Fibroblast of skin of right biceps (primary cell): ENCODE measurements at regions not wholly inside any gene's neighbourhood (a gene's known extent, or its start where the extent isn't known, plus 50 kb on each side); places are given as distances from the start of the nearest gene placed in this dataset.

Experiments used
- DNase-seq: peaks from one replicate; pipeline ENCODE4 v3.0.0-alpha.2; 2013

DNA sequence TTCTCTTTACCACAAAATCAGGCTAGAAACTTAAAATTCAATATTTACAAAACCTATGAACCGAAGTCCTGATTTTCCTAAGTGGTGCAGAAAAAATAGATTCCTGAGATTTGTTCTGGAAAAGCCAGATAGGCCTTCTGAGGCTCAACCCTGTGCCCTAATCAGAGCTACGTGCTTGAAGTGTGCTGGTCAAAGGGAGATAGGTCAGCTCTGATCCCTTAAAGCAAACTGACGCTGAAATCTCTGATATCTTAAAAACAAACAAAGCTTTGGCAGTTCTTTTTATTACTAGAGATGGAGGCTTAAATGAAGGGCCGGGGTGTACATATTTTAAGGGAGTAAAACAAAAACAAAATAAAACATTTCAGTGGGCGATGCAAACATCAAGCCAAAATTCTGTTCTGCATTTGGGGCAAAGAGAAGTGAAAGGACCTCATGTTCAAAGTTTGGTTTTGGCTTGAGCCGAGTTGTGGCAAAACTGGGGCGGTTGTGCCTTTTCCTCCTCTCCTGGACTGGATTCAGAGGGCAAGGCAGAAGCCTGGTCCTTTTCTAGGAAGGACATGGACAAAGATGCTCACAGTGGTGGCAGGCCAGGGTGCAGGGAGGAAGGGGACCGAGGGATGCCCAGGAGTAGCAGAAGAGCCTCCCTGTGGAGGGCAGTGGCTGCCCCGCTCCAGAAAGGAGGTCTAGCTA is 295.0 kb downstream of the CDCA7 start:
- DNase-seq: no peak

DNA sequence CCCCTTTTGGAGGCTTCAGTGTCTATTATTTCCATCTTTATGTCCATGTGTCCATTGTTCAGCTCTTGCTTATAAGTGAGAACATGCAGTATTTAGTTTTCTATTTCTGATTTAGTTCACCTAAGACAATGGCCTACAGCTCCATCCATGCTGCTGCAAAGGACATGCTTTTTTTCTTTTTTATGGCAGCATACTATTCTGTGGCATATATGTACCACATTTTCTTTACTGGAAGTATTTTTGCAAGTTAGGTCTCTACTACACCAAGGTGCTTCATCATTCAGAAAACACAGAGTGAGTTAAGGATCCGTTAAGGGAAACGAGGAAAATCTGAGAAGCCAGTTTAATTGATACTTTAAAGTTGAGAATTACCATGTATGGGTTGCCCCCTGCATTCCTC is 297.2 kb downstream of the CDCA7 start:
- DNase-seq: no peak

DNA sequence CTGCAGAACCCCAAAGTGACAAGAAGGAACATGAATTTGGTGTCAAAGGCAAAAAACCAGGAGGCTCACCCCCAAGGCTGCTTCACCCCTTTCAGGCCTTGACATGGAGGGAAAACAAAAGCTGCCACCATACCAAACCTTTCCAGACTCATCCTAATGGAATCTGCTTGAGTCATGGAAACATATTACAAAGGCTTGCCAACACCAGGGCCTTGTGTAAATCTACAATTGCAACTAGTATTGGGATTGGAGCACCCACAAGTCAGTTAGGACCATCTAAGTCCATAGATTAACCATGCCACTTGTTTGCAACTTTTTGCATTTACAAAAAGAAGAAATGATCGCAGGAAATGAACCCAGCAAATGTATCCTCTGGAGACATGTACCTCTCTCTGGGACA is 297.6 kb downstream of the CDCA7 start:
- DNase-seq: peak; percentile 95

DNA sequence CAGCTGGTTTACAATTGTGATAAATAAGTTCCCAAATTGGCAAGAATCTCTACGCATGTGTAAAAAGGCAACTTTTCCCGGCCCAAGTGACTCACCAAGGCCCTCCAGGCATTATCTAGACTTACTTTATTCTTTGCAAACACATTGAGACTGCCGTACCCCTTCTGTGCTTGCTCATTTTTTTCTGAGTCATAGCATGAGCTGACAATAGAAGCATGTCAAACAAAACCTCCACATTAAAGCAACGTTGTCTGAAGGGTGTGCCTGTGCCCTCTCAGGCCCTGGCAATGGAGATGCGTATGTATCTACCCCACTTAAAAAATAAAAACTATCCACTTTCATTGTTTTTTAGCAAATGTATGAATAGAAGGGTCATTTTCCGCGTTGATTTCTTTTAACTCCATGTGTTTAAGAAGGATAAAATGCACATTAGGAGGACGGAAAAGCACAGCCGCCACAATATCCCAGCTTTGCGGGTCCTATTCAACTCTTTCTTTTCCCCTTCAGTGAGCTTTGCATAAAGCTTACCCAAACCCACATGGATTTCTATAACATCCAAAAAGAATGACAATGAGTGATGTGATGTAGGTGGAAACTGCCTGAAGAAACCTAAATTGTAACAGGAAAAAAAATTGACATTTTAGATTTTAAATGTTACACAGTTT is 298.2 kb downstream of the CDCA7 start:
- DNase-seq: peak; percentile 97

DNA sequence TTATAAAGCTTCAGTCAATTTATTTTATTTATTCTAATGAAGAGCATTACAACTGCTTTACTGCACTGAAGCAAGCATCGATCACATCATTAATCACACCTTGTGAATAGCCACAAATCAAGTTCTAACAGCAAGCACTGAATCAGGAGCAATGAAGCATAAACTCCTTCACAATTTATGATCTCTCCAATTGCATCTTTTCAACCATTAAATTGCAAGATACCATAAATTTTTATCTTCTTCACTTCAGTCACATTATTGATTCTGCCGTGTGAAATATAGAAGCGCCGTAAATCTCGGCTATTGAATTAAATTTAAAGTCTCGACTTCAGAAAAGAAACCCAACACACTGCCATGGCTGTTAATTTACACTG is 298.7 kb downstream of the CDCA7 start:
- no peak for DNase-seq

DNA sequence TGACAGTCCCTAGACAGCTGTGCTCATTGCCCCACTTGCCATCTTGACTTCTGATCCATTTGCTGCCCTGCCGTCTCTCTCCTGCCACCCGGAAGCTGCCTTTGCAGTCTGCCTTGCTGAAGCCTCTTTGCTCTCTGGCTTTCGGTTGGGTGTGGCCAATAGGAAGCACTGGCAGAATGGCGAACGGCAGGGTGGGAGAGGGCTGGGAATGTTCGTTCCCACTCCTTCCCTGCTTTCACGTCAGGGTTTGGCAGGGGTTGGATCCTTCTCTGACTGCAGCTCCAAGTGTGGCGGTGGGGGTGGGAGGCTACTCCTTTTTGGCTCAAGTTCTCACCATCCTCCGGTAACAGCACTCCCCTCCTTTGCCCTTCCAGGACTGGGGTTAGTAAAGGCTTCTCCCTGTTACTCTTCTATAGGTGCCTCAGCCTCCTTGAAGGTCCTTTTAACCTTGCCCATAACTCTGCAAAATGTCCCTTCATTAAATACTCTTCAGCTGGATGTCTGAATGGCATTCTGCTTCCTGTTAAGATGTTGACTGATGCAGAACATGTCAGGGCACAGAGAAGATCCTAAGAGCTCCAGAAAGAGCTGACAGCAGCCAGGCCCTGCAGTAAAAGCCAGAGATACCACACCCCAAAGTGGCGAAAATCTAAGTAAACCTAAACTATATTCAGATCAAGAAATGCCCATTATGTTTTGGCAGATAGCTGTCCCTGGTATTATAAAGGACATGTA is 299.7 kb downstream of the CDCA7 start:
- DNase-seq: no peak

DNA sequence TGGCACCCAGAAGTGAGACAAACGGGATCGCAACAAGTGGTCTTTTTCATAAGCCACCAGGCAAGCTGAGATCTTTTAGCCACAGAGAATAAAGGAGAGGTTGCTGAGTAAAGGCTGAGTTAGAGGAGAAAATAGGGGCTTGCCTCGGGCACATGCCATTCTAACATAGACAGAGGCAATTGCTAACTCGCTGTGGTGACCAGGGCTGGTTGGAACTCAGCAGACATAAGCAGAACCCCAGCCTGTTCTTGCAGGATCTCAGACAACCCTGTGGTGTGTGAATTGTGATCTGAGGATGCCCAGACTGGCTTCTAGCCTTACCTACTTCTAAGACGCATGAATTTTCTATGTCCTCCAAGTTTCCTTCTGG is 300.2 kb downstream of the CDCA7 start:
- DNase-seq: no peak

DNA sequence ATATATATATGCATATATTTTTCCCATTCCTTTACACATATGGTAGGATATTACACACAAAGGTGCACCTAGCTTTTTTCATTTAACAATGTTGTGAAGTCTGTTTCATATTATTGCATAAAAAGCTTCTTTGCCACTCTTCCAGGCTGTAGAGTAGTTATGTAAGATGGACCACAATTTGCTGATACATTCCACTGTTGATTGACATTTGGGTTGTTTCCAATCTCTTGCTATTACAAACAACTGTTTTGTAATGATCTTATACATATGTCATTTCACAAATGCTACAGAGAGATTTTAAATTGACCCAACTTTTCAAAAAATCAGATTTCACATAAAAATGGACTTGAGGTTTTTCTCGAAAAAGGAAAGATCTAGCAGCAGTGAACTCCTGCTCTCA is 301.4 kb downstream of the CDCA7 start:
- DNase-seq: no peak

DNA sequence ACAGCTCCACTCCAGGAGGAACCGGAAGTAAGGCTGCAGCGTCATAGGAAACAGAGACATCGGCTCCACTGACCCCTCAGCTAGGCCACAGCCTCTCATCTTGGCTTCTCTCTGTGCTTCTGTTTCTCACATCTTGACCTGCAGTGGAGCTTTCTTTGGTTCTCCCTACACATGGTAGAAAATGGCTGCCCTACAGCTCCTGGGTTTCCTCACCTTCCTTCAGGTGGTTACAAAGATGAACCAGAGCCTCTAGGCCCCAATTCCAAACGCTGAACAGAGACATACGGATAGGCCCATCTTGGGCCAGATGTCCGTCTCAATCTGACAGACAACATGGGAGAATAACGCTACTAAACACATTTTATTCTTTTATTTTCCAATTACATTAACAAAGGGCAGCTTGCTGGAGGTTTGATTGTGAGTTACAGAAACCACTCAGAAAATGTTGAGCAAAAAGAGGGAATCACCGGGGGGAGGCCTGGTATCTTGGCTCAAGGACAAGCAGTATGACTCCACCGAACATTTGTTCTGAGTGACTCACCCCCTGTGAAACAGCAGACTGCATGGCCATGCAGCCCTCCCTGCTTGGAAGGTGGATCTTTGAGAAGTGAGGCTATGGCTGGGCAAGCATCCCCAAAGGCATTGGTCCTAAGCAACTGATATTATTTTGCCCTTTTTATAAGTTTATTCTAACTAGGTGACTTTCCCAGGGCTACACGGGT is 303.5 kb downstream of the CDCA7 start:
- DNase-seq: peak; percentile 97

DNA sequence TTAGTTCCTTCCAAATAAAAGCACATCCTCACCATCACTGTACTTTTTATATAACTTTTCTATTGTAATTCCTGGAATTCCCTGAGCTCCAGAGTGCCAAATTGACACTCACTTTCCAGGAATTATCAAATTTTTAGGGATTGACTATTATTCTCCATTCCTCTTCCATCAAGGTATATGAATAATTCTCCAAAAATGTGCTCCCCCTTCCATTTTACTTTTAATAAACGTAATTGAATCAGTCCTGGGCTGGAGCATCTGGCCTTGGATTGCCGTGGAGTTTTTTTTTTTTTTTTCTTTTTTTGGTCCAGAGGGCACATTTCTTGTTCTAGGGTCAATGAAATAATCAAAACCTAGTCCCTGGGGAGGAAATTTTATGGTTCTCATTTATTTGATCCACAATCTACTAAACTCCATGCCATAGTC is 304.3 kb downstream of the CDCA7 start:
- peak; percentile 86 for DNase-seq

DNA sequence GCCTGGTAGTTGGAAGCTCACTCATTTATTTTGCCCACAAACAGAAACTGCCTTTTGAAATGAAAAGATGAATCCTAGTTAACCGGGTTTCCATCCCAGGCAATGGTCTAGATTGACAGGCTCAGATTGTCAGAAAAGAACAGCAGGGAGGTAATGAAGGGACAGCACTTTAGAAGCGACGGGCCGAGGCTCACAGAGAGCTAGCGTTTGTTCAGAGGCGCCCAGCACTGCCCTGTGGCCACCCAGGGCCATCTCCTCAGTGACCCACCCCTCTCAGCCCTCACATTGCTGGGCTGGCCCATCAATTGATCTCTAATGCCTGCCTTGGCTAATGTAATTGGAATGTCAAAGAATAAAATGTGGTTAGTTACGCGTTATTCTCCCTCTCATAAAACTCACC is 304.8 kb downstream of the CDCA7 start:
- DNase-seq: no peak

DNA sequence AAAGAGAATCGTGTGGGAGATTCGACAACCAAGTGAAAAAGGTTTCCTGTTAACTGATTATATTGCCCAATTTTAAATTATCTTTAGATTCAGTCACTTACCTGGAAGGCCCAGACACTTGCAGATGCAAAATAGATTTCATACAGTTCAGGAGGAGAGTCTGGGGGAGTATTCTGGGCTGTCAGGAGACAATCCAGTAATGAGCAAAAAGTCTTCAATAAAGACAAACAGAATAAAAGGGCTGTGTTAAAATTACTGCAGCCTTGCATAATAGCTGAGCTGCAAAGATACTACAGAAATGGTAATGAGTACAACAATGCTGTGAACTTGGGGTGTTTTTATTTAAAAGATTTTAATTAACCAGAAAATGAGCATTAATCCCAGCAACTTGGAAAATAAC is 303.6 kb downstream of the SP3 start:
- DNase-seq: no peak

DNA sequence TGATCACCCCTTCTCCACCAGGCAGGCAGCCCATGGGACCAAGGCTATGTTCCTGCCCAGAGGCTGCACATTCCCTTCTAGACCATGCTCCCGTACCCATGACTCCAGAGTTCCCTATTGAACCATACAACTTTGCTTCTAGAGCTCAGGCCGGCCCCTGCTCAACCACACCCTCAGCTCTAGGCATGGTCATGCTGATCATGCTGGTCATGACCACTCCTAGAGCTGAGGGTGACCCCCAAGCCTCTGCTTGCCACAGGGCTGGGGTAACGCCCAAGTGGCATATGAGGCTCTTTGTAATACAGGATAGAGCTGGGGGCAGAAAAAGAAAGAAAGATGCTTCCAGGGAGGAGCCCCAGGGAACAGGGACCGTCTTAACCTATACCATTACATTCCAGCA is 301.8 kb downstream of the SP3 start:
- DNase-seq: no peak

DNA sequence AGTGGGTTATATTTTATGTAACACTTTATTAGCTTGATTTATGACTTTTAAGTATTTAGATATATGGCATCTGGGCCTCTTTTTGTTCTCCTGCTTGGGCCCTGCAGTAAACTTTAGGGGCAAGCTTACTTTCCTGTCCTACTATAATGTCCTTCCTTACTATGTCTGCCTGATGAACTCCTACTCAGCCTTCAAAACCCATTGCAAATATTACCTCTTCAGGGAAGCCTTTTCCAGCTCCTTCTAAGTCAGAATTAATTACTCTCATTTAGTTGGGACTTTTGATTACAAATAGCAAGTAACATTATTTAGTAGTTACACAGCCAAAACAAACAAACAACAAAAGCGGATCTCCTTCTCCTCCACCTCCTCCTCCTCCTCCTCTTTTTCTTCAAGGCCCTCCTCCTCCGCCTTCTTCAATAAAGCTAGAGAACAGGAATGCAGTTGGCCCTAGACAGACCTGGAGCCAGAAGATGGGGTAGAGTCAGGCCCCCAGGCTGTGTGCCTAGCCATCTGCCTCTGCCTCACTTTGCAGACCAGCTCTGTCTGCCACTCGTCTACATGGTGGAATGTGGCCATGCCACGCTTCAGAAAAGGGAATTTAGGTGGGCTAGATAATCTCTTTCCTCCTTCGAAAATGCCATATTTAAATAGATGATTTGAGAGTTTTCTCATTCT is 301.2 kb downstream of the SP3 start:
- no peak for DNase-seq

DNA sequence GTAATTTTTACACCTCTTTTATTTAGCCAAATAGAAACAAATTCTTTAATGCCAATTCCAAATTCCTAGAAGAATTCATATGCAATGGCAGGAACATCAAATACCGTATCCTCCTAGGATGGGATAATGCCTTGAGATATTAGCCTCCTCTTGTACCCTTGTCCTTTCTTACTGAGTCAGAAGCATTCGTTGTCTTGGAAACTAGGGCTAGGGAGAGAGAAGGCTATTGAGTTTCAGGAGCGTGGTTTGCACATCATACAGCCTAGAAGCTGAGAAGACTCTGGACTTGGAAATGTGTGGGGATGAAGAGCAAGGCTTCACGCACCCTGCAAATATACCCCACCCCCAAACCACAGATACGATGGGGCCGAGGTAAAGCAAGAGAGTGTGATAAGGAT is 300.7 kb downstream of the SP3 start:
- no peak for DNase-seq

DNA sequence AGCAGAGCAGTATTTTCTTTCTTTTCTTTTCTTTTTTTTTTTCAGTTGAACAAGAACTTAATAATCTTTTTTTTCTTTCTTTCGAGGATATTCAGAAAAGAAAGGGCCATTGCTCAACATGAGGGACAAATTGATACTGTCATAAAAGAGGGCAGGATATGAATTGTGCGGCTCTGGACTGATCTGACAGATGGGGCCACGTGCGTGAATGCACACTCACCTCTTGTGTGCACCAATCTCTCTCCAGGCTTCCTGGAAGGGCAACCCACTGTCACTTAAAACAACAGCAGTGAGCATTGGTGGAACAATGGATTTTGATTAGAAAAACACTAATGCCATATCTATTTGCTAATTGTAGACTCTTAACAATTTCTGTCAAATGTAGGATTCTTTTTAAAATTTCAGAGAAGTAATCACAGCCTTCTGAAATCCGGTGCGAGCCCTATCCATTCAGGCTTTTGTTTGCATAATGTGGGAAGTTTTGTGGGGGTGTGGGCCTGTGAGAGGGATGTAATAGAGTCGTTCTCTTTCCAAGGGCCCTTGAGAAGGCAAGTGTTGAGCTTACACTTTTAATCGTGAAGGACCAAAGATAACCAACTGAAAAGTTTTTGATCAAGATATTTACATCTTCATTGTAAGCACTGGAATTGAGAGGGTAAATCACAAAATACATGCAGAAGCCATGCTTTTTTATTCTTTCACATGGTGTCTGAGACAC is 298.8 kb downstream of the SP3 start:
- DNase-seq: no peak

DNA sequence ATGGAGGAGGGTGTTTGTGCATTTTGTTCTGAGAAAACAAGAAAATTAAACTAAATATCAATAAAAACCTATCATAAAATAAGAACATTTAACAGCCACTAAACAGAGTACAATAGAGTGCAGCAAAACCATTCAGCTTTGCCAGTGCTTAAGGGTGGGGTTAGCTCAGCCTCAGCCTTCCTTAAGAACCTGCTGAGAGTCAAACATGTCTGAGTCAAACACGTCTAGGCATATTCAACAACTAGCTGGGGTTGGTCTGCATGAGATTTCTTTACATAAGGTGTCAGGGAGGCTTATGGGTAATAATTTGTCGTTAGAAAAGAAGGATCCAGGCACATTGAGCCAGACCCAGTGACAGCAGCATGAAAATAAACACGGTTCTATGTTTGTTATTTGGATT is 298.2 kb downstream of the SP3 start:
- no peak for DNase-seq

DNA sequence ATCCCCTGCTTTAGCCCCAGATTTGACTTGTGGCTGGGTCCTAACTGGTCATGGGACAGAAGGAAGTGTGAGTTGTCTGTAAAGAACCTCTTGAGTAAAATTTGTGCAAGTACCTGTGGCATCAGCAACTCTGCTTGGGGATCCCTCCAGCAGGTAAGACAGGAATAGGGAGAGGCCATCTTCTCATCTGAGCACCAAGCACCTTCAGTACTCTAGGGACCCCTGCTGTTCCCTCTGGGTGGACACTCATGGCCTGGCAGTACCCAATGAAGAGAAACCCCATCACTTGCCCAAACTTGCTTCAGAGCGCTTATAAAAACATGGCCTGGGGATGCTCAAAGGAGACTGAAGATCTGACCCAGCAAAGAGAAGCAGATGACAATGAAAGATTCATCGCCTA is 297.8 kb downstream of the SP3 start:
- no peak for DNase-seq

DNA sequence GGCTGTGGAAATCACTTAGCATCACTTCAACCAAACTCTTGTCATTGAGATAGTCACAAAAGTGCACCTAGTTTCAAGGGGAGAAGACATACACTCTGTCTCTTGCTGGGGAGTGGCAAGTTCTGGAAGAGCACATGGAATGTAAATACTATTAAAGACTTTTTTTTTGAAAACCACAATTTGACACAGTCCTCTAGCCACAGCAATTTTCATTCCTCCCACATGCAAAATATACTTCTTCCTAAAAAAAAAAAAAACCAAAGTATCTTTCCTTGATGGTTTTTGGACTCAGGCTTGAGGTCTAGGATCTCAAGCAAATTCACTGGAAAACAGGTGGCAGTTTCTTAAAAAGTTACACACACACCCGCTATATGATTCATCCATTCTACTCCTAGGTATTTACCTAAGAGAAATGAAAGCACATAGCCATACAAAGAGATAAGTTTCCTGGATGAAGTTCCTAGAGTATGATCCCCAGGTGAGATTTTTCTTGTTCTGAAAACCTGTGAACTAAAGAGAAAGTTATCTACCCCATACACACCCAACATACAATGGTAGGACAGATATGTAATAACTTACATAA is 295.8 kb downstream of the SP3 start:
- peak; percentile 49 for DNase-seq

DNA sequence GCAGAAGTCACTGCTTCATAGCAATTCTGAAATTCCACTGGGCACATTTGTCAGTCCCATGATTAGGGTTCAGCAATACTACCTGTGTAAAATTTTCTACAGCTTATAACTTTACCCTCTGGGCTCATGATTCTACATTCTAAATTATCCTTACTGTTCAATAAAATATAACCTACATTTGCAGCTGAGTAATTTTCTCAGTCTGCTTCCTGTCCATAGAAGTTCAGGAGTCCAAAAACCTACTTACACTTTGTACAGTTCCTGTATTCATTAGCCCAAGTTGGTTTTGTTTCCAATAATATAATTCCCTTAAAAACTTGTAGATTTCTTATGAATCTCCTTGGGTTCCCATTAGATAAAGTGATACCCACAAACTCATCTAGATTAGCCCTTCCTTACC is 295.3 kb downstream of the SP3 start:
- no peak for DNase-seq

DNA sequence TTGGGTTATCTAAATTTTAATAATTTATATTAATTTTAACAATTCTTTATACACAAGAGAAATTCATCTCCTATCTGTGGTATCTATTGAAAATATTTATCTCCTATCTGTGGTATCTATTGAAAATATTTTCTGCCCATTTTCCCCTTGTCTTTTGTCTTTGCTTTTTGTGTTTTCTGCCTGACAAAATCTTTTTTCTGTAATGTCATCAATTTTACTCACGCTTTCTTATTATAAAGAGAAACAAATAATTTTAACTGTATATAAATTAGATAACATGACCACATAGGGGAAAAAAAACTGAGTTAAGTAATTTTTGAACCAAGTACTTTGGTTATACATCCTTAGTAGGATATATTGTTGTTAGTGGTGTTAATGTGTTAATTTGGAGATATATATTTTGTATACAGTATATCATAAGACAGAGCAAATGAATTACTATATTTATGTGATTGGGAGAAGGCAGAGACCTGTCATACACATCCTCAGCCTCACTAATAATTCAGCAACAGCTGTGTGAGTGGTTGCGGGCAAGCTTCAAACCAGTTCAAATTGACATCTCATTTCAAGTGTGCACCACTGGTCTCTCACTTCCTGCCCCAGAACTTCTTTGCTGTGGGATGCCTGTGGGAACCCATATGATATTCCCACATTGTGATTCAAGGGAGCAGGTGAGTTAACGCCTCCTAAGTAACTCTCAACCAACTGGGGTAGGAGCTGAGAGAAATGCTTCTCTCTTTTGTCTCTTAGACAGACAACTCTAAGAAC is 292.4 kb downstream of the SP3 start:
- no peak for DNase-seq
